ENCODE measurements at regions not wholly inside any gene's neighbourhood (a gene's known extent, or its start where the extent isn't known, plus 50 kb on each side); places are given as distances from the start of the nearest gene placed in this dataset.

- Histone ChIP-seq H3K4me1 (no peaks in the 10 kb centered on the region), H3K4me3 (ENCODE audit: low read depth, low read length) (no peak overlapping the region), H3K9me3 (no peaks in the 10 kb centered on the region), H3K27me3 (no peaks in the 10 kb centered on the region), H3K36me3 (no peaks in the 10 kb centered on the region)
- TF ChIP-seq, protein P1, sequence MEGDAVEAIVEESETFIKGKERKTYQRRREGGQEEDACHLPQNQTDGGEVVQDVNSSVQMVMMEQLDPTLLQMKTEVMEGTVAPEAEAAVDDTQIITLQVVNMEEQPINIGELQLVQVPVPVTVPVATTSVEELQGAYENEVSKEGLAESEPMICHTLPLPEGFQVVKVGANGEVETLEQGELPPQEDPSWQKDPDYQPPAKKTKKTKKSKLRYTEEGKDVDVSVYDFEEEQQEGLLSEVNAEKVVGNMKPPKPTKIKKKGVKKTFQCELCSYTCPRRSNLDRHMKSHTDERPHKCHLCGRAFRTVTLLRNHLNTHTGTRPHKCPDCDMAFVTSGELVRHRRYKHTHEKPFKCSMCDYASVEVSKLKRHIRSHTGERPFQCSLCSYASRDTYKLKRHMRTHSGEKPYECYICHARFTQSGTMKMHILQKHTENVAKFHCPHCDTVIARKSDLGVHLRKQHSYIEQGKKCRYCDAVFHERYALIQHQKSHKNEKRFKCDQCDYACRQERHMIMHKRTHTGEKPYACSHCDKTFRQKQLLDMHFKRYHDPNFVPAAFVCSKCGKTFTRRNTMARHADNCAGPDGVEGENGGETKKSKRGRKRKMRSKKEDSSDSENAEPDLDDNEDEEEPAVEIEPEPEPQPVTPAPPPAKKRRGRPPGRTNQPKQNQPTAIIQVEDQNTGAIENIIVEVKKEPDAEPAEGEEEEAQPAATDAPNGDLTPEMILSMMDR (IDR thresholded peaks at IDR 0.05; ENCODE audit: low read depth, low read length), result no peak
- DNase-seq, result no peak
Observed at GRCh38 chr12:88698471-88698870, 118.2 kb upstream of the KITLG start.

DNA sequence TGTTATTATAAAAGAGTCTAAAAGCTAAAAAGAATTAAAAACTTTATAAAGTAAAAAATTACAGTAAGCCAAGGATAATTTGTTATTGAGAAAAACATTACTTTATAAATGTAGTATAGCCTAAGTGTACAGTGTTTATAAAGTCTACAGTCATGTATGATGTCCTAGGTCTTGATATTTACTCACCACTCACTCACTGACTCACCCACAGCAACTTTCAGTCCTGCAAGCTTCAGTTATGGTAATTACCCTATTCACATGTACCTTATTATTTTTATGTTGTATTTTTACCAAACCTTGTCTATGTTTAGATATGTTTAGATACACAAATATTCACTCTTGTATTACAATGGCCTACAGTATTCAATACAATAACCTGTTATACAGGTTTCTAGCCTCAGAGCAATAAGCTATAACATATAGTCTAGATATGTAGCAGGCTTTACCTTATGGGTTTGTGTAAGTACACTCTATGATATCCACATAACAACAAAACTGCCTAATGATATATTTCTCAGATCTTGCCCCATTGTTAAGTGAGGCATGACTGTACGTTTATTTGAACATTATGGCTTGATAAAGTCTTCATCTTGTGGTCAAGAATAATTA is 113.7 kb upstream of the KITLG start:
- Histone ChIP-seq H3K4me3 (ENCODE audit: low read depth, low read length) (no peak overlapping the region), H3K27me3 (no peaks in the 10 kb centered on the region), H3K4me1 (no peaks in the 10 kb centered on the region), H3K36me3 (no peaks in the 10 kb centered on the region), H3K9me3 (no peaks in the 10 kb centered on the region)
- no peak for DNase-seq
- TF ChIP-seq, protein P1 (IDR thresholded peaks at IDR 0.05; ENCODE audit: low read depth, low read length), result no peak

- DNase-seq, result no peak
- Histone ChIP-seq H3K27me3 (no peaks in the 10 kb centered on the region), H3K9me3 (no peaks in the 10 kb centered on the region), H3K4me3 (ENCODE audit: low read depth, low read length) (no peak overlapping the region), H3K36me3 (no peaks in the 10 kb centered on the region), H3K4me1 (no peaks in the 10 kb centered on the region)
- TF ChIP-seq, protein P1 (IDR thresholded peaks at IDR 0.05; ENCODE audit: low read depth, low read length), result no peak
Observed at GRCh38 chr12:88691811-88692210, 111.5 kb upstream of the KITLG start.

DNA sequence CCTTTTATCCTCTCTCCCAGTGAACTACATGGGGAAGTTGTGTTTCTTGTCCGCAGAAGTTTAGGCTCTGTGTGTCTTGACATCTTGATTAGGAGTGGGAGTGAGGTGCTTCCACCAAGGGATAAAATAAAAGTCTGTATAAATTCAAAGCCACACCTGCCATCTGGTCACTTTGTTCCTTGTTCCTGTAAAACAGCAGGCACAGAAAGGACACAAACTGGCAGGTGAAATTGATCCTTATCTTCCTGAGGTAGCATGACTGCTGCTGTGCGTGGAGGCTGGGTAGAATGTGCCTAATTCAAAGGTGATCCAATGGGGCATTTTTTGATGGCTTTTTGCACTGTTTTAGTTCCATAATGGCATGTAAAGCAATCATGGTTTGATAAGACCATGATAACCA is 104.3 kb upstream of the KITLG start:
- TF ChIP-seq, protein P1 (IDR thresholded peaks at IDR 0.05; ENCODE audit: low read depth, low read length), result no peak
- no peaks in the 10 kb centered on the region for H3K9me3 ChIP-seq

DNA sequence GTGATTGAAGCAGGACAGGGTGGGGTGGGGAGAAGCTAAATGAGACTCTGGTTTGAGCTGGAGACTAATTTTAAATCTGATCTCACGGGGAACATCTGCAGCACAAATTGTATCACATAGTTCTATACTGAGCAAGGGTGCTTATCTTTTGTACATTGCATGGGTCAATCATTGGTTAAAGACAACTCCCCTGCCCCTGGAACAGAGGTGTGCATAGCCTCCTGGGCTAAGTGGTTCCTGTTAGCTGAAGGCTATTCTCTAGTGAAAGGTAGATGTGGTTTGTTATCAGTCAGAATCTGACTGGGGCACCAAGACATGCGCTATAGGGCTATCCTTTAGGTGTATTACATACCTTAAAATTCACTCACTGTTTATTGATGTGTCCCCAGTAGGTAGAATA is 103.9 kb upstream of the KITLG start:
- DNase-seq, result no peak
- TF ChIP-seq, protein P1 (IDR thresholded peaks at IDR 0.05; ENCODE audit: low read depth, low read length), result no peak
- H3K9me3 ChIP-seq, result no peaks in the 10 kb centered on the region

More for the DNA sequence above, 104.3 kb upstream of the KITLG start:
- Histone ChIP-seq H3K36me3 (no peaks in the 10 kb centered on the region), H3K4me3 (ENCODE audit: low read depth, low read length) (no peak overlapping the region), H3K27me3 (no peaks in the 10 kb centered on the region), H3K4me1 (no peaks in the 10 kb centered on the region)
- DNase-seq, result no peak

GRCh38 chr12:88683628-88684027 is 103.4 kb upstream of the KITLG start:
- TF ChIP-seq, protein P1 (IDR thresholded peaks at IDR 0.05; ENCODE audit: low read depth, low read length), result no peak

More for the DNA sequence above, 103.9 kb upstream of the KITLG start:
- Histone ChIP-seq H3K27me3 (no peaks in the 10 kb centered on the region), H3K4me3 (ENCODE audit: low read depth, low read length) (no peak overlapping the region), H3K36me3 (no peaks in the 10 kb centered on the region), H3K4me1 (no peaks in the 10 kb centered on the region)

More at GRCh38 chr12:88683628-88684027, 103.4 kb upstream of the KITLG start:
- Histone ChIP-seq H3K4me1 (no peaks in the 10 kb centered on the region), H3K27me3 (no peaks in the 10 kb centered on the region), H3K4me3 (ENCODE audit: low read depth, low read length) (no peak overlapping the region), H3K36me3 (no peaks in the 10 kb centered on the region), H3K9me3 (no peaks in the 10 kb centered on the region)
- no peak for DNase-seq
